HG03571 (cell line): ENCODE measurements at regions not wholly inside any gene's neighbourhood (a gene's known extent, or its start where the extent isn't known, plus 50 kb on each side); places are given as distances from the start of the nearest gene placed in this dataset.
"Not testable (repeated sequence)": the region's sequence is repeated elsewhere in the genome, so short reads cannot be mapped to it uniquely, and the experiment has no call there.

Source experiments
- ATAC-seq: cut with Tn5 transposase; IDR thresholded peaks from one replicate; pipeline ENCODE4 v1.9.1; 2021; ENCODE audit not compliant: unreplicated experiment

DNA sequence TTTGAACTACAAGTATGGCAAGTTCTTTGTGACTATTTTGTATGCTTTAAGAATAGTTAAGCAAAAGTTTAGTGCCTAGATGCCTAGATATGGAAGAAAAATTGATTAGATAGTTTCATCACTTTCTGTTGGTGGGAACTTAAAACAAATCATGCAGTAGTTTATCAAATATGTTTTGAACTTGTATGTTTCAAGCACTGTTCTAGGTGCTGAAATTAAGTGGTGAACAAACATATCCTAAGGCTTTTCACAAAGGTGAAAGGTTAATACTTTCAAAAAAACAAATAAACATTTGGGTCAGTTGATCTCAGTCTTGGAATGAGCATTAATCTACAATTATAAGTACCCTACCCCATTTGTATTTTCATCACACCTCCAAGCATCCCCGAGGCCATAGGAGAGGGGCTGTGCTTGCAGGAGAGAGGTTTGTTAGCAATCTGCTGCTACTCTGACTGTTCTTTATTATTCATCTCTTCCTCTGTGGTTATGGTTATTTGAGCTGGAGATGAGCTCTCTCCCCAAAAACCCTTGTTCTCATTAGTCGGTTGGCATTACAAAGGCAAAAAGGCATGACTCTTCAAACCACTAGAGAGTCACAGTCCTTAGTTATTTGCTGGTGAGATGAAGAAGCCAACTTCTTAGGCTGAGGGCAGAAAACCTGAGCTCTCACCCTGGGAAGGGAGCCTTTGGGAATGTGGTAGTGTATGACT lies 103.9 kb upstream of the FHL2 start:
- ATAC-seq = no peak

DNA sequence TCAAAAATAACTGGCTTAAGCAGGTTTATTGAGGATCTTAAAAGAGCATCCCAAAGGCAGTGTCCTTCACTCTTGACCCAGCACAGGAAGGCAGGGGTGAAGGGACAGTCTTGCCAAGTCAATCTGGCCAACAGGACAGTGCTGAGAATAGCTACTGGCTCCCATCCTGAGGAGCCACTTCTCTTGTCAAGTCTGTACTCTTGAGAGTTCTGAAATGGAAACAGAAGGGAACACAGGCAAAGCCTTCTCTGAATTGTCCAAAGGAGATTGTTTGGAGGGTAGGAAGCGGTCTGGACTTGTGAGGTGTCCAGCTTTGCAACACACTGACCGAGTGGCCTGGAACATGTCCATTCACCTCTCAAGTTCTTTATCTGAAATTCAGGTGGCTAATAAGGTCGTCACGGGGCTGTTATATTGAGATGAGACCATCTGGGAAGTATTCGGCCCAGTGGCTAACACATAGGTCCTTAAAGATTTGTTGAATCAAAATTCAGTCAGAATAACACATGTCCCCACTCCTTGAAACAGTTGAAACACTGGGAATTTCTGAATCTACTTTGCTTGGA lies 99.5 kb upstream of the FHL2 start:
- ATAC-seq = no peak

DNA sequence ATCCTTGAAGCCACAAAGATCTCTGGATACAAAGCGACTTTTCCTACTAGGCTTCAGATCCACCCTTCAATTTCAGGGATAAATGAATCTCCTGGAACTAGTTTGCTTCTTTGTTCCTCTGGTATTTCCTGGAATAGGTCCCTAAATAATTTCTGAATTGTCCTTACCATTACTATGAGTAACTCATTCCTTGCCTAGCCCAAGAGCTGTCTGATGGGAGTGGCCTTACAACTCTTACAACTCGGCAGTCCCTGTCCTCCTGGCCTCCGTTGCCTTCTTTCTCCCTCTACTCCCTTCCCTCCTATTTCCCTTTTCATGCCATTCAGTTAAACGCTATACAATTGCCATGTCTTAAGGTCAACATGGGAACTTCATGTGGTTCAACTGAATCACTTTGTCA lies 98.2 kb upstream of the FHL2 start:
- no peak for ATAC-seq

DNA sequence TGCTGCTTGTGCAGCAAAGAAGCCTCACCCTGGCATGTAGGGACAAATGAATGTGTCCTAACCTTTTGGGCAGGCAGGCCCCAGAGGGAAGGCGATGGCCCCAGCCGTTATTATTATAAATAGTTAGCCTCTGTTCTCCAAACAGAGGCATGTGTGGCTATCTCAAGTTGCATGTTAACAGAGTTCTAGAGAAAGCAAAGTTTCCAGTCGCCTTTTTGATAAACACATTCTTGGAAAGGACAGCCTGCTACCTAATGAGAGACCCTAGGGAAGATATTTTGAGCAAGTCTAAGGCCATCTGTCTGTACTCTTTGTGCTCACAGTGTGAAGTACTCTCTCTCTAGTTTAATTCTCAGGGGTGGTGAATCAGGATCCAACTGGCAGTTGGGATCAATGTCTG lies 97.4 kb upstream of the FHL2 start:
- ATAC-seq = no peak

DNA sequence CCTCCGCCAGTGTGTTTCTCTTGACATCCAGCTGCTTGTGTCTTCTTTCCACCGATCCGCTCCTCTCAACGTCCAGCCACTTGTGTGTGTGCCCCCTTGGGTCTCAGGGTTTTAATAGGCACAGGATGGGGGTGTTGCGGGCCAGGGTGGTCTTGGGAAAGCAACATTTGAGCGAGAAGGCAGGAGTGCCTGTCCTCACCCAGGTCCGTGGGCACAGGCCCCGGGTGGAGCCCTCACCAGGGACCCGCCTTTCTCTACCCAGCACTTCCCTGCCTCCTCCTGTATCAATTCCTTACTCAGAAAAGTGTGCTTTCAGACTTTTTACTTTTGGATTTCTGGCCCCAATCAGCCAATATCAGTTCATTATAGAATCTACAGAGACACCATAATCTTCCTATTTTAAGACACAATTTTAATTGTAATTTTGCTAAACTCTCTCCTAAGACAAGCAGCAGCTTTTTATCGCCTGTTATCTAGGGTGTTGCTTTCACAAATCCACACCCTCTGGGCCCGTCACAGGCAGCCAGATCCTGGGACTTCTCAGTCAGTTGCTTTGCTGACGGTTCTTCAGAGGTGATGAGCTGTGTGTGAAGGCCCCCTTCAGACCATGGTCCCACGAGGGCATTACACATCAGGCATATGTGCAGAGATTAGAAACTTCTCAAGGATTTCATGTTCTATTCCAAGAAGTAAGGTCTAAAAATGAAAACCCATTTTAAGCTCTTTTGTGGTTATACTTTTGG lies 96.0 kb upstream of the FHL2 start:
- no peak for ATAC-seq

DNA sequence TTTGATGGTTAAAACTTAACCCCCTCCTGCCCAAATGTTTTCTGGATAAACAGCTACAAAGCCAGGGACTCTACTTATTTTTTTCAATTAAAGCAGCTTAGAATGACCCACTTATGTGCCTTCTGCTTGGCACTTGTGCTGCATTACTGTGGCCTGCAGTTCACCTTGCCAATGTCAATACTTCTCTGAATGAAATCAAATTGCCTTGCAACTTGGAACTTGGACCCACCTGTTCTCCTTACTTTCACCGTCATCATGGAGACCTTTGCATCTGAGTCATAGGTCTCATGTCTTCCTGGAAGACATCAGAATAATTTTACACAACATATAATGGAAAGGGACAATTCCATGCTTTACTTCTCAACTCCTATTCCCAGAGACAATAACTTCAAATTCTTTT lies 92.1 kb upstream of the FHL2 start:
- ATAC-seq = no peak

DNA sequence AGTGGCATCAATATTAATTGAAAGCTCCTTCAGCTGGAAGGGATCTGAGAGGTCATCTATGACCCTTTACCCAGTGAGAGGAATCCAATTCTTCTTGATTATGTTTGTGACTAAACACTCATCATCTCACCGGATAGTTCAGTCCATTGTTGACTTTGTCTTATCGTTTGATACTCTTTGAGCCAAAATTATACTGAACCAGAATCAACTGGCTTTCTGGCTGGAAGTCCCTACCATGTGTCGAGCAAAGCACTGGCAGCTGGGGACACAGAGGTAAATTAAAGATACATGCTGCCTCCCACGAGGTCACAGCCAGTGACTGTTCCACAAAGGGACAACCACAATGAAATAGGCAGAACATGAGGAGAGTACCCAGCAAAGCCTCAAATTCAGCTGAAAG lies 91.4 kb upstream of the FHL2 start:
- no peak for ATAC-seq

DNA sequence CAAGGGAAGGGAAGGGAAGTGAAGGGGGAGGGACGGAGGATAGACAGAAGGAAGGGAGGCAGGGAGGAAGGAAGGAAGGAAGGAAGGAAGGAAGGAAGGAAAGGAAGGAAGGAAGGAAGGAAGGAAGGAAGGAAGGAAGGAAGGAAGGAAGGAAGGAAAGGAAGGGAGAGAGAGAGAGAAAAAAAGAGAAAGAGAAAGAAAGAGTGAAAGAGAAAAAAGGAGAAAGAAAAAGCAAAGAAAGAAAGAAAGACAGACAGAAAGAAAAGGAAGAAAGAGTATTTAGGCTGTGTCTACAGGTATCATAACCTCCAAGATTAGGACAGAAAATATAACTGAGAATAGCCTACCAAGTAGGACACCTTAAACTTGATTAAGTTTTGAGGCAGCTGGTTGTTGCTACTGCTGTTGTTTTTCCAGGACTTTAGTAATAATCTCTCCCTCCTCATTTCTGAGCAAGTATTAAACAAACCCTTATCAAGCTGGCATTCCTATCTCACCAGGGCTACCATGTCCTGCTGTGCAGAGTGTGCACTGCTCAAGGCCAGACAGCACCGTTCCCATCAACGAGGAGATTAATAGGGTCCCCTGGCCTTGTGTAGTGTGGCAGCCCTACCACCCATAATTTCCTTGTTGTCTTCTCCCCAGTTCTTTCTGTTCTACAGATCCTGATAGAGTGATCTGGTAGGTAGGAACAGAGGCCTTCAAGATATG lies 90.5 kb upstream of the FHL2 start:
- ATAC-seq = no peak

DNA sequence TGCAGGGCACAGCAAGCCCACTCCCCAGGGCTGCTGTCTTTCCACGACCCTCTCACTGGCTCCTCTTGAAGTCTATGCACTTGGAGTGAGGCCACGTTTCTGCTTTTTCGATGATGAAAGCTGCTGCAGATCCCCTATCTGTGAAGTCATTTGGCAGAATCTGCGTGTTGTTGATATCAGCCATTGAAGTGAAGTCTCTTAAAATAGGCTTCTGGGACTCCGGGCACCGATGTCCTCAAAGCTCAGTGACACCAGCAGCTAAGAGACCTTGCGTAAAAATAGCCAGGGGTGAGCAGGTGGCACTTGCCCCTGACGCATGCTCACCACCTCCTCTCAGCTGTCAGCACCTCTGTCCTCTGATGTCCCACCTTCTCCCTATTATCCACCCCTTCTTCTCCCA lies 89.4 kb upstream of the FHL2 start:
- no peak for ATAC-seq

DNA sequence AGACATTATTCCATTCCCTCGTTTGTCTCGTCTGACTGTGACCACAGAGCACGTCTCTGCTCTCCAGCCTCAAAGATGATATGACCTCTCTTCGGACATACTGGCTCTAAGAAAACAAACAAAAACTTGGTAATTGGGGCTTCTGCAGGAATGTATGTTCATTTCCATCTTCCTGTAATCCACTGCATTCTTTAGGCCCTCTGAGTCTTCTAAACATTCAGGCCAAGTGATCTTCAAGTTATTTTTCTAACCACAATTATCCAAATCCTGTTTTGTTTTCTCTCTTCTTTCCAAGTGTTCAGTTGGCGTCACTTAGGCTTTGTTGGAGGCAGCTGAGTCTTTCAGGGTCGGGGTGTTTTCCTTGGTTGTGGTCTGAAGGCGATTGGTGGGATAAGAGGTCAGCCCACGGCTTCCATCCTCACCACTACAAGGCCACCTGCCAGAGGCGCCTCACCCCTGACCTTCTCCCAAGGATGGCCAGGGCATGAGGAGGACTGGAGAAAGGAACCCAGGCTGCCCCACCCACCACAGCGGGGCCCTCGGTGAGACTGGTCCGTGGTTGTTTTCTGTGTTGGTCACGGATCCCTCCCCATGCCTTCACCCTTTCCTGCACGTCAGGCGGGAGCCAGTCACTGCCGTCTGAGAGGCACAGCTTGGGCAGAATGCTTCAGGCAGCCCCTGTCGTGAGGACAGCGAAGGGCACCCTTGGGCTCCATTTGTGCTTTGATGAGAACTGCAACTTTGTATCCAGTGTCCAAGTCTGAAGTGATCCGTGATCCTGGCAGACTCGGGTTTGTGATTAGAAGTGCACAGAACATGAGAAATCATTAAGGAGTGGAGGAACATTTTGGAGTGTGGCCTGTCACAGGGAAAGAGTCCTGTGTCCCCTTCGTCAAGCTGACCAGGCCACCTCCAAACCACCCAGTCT lies 88.6 kb upstream of the FHL2 start:
- ATAC-seq = no peak

DNA sequence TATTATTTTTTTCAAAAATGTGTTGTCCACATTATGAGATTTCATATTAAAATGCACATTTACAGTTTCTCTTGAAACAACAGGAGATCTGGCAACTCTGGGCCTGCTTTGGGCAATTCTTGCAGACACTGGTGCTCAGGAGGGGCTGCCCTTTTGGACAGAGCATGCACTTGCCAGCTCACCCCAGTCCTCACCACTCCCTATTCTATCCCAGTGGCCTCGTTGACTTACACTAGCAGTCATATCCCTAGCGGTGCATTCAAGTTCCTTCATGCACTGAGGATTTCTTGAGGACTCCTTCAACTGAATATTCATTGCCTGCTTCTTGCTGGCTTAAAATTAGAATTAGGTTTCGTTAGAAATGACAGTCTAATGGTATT lies 87.9 kb upstream of the FHL2 start:
- ATAC-seq = no peak

DNA sequence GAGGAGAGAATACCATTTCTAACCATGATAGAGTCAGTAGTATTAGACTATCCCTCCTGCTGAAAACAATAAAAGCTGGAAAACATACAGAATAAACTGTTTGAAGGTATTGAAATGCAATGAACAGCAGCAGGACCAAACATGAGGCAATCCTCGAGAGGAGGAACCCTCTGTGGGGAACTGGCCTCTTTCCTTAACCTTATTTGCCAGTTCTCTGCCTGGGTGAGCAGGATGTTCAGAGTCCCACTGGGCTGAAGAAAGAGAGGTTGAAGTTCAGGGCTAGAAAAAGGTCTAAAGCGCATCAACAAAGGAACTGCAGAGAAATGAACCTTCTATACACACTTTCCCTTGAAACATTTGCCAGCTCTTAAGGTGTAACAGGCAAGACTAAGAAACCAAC lies 79.8 kb upstream of the FHL2 start:
- no peak for ATAC-seq

DNA sequence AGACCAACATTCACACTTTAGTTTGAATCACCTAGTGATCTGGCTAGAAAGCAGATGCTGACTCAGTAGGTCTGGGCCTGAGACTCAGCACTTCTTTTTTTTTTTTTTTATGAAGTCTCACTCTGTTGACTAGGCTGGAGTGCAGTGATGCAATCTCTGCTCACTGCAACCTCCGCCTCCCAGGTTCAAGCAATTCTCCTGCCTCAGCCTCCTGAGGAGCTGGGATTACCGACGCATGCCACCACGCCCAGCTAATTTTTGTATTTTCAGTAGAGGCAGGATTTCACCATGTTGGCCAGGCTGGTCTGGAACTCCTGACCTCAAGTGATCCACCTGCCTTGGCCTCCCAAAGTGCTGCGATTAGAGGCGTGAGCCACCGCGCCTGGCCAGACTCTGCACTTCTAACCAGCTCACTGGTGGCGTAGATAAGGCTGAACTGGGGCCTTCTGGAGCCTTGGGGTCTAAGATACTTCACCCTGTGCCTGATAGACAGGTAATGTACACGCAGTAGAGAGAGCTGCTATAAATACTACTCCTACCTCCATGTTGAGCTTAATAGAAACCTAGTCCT lies 78.3 kb upstream of the FHL2 start:
- ATAC-seq = not testable (repeated sequence)

DNA sequence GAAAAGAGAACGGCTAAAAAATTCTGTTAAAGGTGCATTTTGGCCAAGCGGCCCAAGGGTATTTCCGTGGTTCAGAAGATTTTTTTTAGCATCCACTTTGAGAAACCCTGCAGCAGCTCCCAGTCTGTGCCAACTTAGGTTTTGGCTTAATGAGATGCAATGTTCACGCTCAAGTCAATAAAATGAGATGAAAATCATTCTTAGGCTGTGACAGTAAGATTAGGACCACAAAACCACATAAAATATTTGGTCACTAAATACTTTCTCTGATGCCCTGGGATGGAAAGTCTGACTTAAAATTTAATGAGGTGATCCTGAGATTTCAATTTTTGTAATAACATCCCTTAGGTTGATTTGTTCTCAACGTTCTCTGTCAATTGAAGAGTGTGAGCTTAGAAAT lies 74.2 kb upstream of the FHL2 start:
- ATAC-seq = no peak

DNA sequence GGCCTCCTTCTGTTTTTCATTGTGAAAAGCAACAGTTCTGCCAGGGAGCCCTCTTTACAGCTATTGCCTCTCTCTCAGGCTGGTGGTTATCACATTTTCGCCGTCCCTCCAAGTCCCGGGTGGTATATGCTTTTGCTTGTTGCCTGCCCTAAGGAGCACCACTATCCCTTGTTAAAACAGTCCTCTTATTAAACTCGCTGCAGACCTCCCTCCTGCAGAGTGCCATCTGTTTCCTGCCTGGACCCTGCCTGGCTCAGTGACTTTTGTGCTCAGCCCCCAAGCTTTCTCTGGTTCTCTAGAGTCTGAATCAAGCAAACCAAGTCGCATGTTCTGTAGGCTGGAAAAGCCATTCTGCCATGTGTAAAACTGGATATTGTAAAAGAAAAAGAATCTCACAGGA lies 72.1 kb upstream of the FHL2 start:
- no peak for ATAC-seq

DNA sequence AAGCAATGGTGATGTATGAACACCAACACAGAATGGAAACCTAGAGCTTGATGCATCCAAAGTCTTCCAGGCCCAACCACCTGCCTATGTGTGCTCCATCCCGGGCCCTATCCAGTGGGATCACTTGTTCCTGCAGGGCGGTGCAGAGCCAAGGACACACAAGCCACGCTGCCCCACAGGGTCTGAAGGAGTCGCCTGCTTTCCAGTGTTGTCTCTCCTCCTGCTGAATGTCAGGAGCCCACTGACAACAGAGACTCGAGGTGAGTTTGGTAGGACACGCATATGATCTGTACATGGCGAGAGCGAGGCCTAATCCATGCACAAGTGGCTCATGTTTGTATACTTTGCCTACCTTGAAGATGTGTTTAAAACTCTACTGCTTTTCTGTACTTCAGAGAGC lies 70.9 kb upstream of the FHL2 start:
- ATAC-seq = no peak

DNA sequence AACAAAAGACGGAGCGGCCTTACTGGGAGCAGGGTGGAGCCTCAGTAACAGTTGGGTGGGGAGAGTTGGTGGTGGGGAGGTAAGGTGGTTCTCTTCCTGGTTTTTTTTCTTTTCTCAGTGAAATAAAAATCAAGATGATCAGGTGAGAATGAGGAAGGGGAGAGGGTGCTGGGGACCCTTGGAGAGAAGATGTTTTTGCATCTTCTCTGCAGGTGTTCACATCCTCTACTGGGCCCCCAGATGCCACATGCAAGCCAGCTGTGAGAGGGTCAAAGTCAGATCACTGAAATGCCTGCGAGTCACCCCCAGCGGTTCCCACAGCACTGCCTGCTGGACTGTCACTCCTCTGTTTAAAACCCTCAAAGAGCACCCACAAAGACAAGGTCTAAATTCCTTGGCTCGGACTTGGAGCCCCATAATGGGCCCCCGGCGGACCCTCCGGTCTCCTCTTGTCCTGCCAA lies 69.8 kb upstream of the FHL2 start:
- ATAC-seq = no peak

DNA sequence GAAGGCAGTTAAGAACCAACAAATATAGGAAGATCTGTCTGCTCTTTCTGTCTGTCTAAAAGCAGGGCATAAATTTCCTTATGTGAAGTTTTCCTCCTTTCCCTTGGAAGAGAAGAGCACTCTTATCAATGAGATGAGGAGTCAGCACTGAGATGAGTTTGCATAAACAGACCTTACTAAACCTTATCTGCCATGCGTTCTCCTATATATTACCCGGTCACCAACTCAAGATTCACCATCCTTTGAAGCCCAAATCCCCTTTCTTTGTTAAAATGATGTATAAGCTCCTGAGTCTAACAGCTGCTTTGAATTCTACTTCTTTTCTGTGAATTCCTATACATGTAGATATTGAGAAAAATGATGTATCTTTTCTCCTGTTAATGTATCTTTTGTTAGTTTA lies 65.5 kb upstream of the FHL2 start:
- no peak for ATAC-seq

DNA sequence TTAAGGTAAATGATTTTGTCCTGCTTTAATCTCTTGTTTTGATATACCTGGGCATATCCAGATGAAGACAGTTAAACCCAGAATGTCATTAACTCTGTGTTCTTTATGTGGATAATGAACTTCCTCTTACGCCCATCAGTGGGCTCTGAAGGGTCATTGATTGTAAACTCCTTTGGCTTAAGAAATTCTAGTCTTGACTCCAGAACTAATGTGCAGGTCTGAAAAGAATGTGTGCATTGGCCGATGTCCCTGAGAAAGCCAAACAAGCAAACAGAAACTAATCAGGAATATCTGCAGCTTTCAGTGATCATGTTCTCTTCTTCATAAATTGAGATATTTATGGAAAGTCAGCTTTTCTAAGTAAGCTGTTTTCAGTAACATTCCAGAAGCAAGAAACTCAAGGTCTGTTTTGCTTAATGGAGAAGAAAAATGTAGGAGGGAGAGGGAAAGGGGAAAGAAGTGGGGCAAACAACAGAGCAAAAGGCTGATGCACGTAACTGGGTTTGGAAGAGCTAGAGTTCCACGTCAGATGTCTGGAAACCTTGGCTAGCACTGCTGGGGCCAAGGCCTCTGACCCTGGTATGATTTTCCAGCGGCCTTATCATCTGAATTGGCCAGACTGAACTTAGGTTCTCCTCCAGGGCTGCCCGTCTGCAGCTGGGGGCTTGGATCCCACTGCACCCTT lies 61.3 kb upstream of the FHL2 start:
- no peak for ATAC-seq

DNA sequence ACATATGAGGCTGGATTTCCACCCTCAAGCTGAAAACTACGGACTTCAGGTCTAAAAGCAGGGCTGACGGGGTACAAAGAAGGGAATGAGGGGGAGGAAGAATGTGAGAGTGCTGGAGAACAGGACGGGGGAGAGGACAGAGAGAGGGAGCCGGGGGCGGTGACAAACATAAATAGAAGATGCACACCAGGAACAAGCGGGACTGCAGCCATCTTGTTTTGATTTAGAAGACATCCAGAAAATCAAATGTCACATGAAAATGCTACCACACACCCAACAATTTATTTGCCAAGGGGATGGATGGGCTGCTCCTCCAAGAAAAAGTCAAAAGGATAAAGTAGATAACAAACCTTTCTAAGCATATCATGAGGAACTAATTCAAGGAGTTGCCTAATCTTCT lies 59.2 kb upstream of the FHL2 start:
- ATAC-seq = no peak
